Loucy (cell line): ENCODE measurements at regions not wholly inside any gene's neighbourhood (a gene's known extent, or its start where the extent isn't known, plus 50 kb on each side); places are given as distances from the start of the nearest gene placed in this dataset.

Source experiments
- H2AFZ ChIP-seq: fragments of 200-600 bp; sonication (generic); 2 replicates; pipeline ENCODE4 v1.6.0; 2016; ENCODE audit warnings: antibody characterized with exemption, mild to moderate bottlenecking, low read length, moderate library complexity
- H3F3A ChIP-seq: fragments of 200-600 bp; 2 replicates; pipeline ENCODE4 v1.6.0; 2016; ENCODE audit warnings: antibody characterized with exemption, low read depth, mild to moderate bottlenecking
- H3K27me3 ChIP-seq: fragments of 200-600 bp; sonication (generic); 2 replicates; pipeline ENCODE4 v1.6.1; 2014; ENCODE audit warnings: low read length, mild to moderate bottlenecking; ENCODE audit not compliant: insufficient read depth, poor library complexity, severe bottlenecking
- H3K36me3 ChIP-seq: fragments of 200-600 bp; sonication (generic); 2 replicates; pipeline ENCODE4 v1.6.1; 2016; ENCODE audit warnings: low read length; ENCODE audit not compliant: insufficient read depth
- H3K4me1 ChIP-seq: fragments of 200-600 bp; sonication (generic); 2 replicates; pipeline ENCODE4 v1.5.1; 2014; ENCODE audit warnings: low read length, mild to moderate bottlenecking; ENCODE audit not compliant: insufficient read depth, poor library complexity, severe bottlenecking
- H3K4me2 ChIP-seq: fragments of 200-600 bp; sonication (generic); 2 replicates; pipeline ENCODE4 v1.6.0; 2014; ENCODE audit warnings: antibody characterized with exemption, low read length, low read depth, mild to moderate bottlenecking; ENCODE audit not compliant: poor library complexity, severe bottlenecking
- H3K4me3 ChIP-seq: fragments of 200-600 bp; sonication (generic); 2 replicates; pipeline ENCODE4 v1.5.1; 2014; ENCODE audit warnings: low read length, mild to moderate bottlenecking, mixed read lengths; ENCODE audit not compliant: poor library complexity, severe bottlenecking
- H3K79me2 ChIP-seq: fragments of 200-600 bp; sonication (generic); 2 replicates; pipeline ENCODE4 v1.6.1; 2014; ENCODE audit warnings: low read length; ENCODE audit not compliant: insufficient read depth
- H3K9ac ChIP-seq: fragments of 200-600 bp; sonication (generic); 2 replicates; pipeline ENCODE4 v1.6.0; 2014; ENCODE audit warnings: mild to moderate bottlenecking, low read depth, low read length, moderate library complexity; ENCODE audit not compliant: poor library complexity, severe bottlenecking
- H3K9me2 ChIP-seq: fragments of 200-600 bp; sonication (generic); replicated peaks from 2 replicates; pipeline ENCODE4 v1.6.1; 2016; ENCODE audit warnings: low read depth, low read length, mixed read lengths
- H3K9me3 ChIP-seq: fragments of 200-600 bp; sonication (generic); 2 replicates; pipeline ENCODE4 v1.6.1; 2014; ENCODE audit warnings: mild to moderate bottlenecking, antibody characterized with exemption, low read length, low read depth; ENCODE audit not compliant: insufficient read depth
- H4K20me1 ChIP-seq: fragments of 200-600 bp; sonication (generic); 2 replicates; pipeline ENCODE4 v1.6.0; 2014; ENCODE audit warnings: antibody characterized with exemption, low read length, mild to moderate bottlenecking; ENCODE audit not compliant: insufficient read depth, poor library complexity, severe bottlenecking
- EZH2phosphoT487 ChIP-seq: fragments of 200-600 bp; IDR thresholded peaks from 2 replicates; pipeline ENCODE4 v1.6.1; 2018; ENCODE audit warnings: antibody characterized with exemption, mild to moderate bottlenecking, moderate library complexity, borderline replicate concordance
- TF ChIP-seq, protein P1 (sequence below): fragments of 200-600 bp; sonication (generic); conservative IDR thresholded peaks from 2 replicates; pipeline ENCODE4 v1.5.1; 2014; ENCODE audit warnings: mild to moderate bottlenecking, antibody characterized with exemption, low read length

DNA sequence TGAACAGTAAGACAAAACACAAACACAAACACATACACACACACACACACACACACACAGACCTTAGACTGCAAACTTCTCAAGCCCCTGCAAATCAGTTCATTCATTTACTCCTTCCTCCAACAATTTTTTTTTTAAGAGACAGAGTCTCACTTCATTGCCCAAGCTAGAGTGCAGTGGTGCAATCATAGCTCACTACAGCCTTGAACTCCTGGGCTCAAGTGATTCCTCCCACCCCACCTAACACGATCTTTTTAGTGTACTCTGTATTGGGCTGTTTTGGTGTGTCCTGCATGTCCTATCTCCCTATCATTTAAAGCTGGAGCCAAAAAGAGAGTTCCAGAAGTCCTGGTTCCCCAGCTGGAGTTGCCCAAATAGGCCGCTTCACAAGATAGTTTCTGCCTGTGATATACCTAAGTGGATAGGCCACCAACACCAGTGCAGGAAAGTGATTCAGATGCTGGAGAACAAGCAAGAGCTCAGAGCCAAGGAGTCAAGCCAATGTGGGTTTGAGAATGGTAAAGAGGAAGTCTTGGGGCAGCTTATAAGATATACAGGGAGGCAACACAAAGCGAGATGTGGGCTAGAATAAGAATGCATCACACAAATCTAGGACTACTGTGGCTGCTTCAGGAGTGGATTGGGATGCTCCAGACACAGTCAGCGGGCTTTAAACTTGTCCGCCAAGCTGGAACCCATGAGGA, 85.4 kb upstream of the RAPGEF2 start:
- H3F3A ChIP-seq, result no peaks in the 10 kb centered on the region
- no peaks in the 10 kb centered on the region for H3K79me2 ChIP-seq
- no peaks in the 10 kb centered on the region for H4K20me1 ChIP-seq
- H2AFZ ChIP-seq, result no peak overlapping the region
- H3K36me3 ChIP-seq, result no peaks in the 10 kb centered on the region
- no peaks in the 10 kb centered on the region for H3K9me3 ChIP-seq
- no peaks in the 10 kb centered on the region for H3K9me2 ChIP-seq
- H3K4me2 ChIP-seq, result no peak overlapping the region
- H3K27me3 ChIP-seq, result no peaks in the 10 kb centered on the region
- H3K4me3 ChIP-seq, result no peak overlapping the region
- no peak for TF ChIP-seq EZH2phosphoT487
- TF ChIP-seq, protein P1, sequence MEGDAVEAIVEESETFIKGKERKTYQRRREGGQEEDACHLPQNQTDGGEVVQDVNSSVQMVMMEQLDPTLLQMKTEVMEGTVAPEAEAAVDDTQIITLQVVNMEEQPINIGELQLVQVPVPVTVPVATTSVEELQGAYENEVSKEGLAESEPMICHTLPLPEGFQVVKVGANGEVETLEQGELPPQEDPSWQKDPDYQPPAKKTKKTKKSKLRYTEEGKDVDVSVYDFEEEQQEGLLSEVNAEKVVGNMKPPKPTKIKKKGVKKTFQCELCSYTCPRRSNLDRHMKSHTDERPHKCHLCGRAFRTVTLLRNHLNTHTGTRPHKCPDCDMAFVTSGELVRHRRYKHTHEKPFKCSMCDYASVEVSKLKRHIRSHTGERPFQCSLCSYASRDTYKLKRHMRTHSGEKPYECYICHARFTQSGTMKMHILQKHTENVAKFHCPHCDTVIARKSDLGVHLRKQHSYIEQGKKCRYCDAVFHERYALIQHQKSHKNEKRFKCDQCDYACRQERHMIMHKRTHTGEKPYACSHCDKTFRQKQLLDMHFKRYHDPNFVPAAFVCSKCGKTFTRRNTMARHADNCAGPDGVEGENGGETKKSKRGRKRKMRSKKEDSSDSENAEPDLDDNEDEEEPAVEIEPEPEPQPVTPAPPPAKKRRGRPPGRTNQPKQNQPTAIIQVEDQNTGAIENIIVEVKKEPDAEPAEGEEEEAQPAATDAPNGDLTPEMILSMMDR, result no peak
- H3K4me1 ChIP-seq, result no peaks in the 10 kb centered on the region
- H3K9ac ChIP-seq, result no peak overlapping the region

DNA sequence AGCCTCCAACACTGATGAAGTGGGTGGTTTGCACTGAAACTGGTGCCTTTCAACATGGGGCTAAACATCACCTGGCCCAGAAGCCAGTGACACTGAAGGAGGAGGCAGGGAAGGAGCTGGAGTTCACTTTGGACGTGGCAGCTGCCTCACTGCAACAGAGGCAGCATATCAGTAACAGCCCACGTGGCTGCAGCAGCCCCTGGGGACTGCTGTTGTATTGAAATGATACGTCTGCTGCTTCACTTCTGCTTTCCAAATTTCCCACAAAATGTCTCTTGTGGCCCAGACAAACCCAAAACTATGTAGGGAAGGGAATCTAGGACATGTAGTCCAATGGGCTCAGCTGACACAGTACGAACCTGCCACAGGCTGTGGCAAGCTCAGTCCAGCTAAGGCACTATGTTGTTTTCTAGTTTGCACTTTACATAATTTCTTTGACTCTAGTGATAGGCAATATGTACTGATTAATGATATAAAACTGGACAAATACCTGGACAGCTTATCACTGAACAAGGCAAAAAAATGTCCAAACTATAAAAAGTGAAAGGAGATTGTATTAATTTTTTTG, 84.7 kb upstream of the RAPGEF2 start:
- H3F3A ChIP-seq, result no peaks in the 10 kb centered on the region
- H3K9me2 ChIP-seq, result no peaks in the 10 kb centered on the region
- no peaks in the 10 kb centered on the region for H3K79me2 ChIP-seq
- no peaks in the 10 kb centered on the region for H3K9me3 ChIP-seq
- no peak overlapping the region for H3K4me2 ChIP-seq
- no peaks in the 10 kb centered on the region for H3K27me3 ChIP-seq
- no peaks in the 10 kb centered on the region for H3K36me3 ChIP-seq
- no peaks in the 10 kb centered on the region for H4K20me1 ChIP-seq
- H2AFZ ChIP-seq, result no peak overlapping the region
- no peak overlapping the region for H3K9ac ChIP-seq
- no peak for TF ChIP-seq EZH2phosphoT487
- TF ChIP-seq, protein P1, result no peak
- no peak overlapping the region for H3K4me3 ChIP-seq
- no peaks in the 10 kb centered on the region for H3K4me1 ChIP-seq

DNA sequence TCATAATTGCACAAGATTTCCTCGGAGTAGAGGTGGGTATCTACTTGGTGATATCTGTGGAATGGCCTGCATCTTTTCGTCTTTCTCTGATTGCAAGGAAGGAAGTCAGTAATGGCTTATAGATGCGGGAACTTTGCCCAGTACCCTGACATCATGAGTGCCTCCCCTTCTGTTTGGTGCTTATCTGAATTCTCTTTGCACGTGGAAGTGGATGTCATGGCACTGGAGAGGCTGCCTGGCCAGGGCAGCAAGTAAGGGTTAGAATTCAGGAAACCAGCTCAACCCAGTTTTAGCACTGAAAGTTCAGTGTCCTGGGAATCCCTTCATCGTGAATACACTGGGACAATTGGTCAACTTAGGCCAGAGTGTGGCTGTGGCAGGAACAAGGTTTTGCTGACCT, 83.5 kb upstream of the RAPGEF2 start:
- no peaks in the 10 kb centered on the region for H3K27me3 ChIP-seq
- H3K4me2 ChIP-seq, result no peak overlapping the region
- no peaks in the 10 kb centered on the region for H3K9me3 ChIP-seq
- no peaks in the 10 kb centered on the region for H3K79me2 ChIP-seq
- no peak for TF ChIP-seq EZH2phosphoT487
- TF ChIP-seq, protein P1, result no peak
- H3K36me3 ChIP-seq, result no peaks in the 10 kb centered on the region
- H4K20me1 ChIP-seq, result no peaks in the 10 kb centered on the region
- no peak overlapping the region for H3K9ac ChIP-seq
- H3K4me1 ChIP-seq, result no peaks in the 10 kb centered on the region
- H2AFZ ChIP-seq, result no peak overlapping the region
- no peak overlapping the region for H3K4me3 ChIP-seq
- no peaks in the 10 kb centered on the region for H3K9me2 ChIP-seq
- no peaks in the 10 kb centered on the region for H3F3A ChIP-seq
